Fibroblast of lung (primary cell): ENCODE measurements at regions not wholly inside any gene's neighbourhood (a gene's known extent, or its start where the extent isn't known, plus 50 kb on each side); places are given as distances from the start of the nearest gene placed in this dataset.

Source experiments
- CTCF ChIP-seq, 2 donors: IDR thresholded peaks in 1 of 2; conservative IDR thresholded peaks in 1 of 2; 1 replicate in 1 of 2; 2 replicates in 1 of 2; pipeline ENCODE4 v1.5.1; 2011 to 2012; ENCODE audit warnings: low read length in 2 of 2, control low read depth in 1 of 2, inconsistent platforms in 1 of 2, low read depth in 1 of 2, mild to moderate bottlenecking in 1 of 2
- EZH2 ChIP-seq: IDR thresholded peaks from 2 replicates; pipeline ENCODE4 v1.5.1; 2012; ENCODE audit warnings: low read length, control low read depth, mild to moderate bottlenecking; ENCODE audit errors: missing control alignments

DNA sequence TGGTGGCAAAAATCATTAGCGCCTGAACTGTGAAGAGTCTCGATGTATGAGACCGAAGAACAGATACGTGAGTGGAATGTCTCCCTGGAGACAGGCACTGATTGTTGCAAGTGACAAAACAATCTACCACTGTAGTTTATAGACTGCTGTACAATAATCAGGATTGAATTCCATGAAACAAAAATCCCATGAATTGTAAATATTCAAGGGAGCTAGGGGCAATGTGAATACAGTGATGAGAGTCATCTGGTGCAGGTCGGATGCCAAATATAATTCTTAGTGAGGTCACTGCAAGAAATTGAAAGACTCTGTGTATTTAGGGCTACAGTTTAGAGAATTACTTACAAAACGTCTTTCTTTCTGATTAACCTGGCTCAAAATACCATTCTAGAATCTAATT lies 594.4 kb upstream of the VSTM2A start:
- TF ChIP-seq CTCF (conservative IDR thresholded peaks at IDR 0.05 in 1 of 2, IDR thresholded peaks at IDR 0.05 in 1 of 2; ENCODE audit: low read depth in 1 of 2, low read length in 2 of 2) (no peak), EZH2 (no peak)
